Panc1 (cell line): ENCODE measurements at regions not wholly inside any gene's neighbourhood (a gene's known extent, or its start where the extent isn't known, plus 50 kb on each side); places are given as distances from the start of the nearest gene placed in this dataset.

Experiments used
- CTCF ChIP-seq: fragments of 450-650 bp; IDR thresholded peaks from 2 replicates; pipeline ENCODE4 v1.5.1; 2017; ENCODE audit warnings: mild to moderate bottlenecking
- POLR2AphosphoS5 ChIP-seq: IDR thresholded peaks from 2 replicates; pipeline ENCODE4 v1.6.1; 2012; ENCODE audit warnings: mild to moderate bottlenecking, low read depth, low read length, moderate library complexity

- TF ChIP-seq POLR2AphosphoS5 (no peak), CTCF (no peak)
These were observed 285.0 kb downstream of the SLC6A15 start for GRCh38 chr12:84627593-84627992.
